ENCODE measurements at regions not wholly inside any gene's neighbourhood (a gene's known extent, or its start where the extent isn't known, plus 50 kb on each side); places are given as distances from the start of the nearest gene placed in this dataset.

DNA sequence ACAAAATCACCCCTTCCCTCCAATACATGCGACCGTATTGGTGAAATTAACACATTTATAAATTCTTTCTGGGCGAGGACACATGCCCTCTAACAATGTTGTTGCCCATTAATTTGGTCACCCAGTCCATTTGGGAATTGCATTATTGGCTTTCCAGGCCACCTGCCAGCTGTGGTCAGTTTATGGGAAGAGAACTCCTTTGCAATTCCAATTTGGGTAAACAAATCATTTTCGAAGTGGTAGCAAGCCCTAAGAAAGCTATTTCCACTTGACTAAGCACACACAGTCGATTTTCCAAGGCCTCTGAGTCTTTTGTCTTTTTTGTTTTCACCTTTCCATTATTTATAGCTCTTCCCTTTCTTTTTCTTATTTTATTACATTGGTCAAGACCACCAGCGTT is 362.3 kb upstream of the RGMA start:
- DNase-seq (ENCODE audit: extremely low read depth, low read depth) = no peak
- H3K4me3 ChIP-seq (replicated peaks; ENCODE audit: low read depth, low read length) = no peak overlapping the region
- TF ChIP-seq, protein P1, sequence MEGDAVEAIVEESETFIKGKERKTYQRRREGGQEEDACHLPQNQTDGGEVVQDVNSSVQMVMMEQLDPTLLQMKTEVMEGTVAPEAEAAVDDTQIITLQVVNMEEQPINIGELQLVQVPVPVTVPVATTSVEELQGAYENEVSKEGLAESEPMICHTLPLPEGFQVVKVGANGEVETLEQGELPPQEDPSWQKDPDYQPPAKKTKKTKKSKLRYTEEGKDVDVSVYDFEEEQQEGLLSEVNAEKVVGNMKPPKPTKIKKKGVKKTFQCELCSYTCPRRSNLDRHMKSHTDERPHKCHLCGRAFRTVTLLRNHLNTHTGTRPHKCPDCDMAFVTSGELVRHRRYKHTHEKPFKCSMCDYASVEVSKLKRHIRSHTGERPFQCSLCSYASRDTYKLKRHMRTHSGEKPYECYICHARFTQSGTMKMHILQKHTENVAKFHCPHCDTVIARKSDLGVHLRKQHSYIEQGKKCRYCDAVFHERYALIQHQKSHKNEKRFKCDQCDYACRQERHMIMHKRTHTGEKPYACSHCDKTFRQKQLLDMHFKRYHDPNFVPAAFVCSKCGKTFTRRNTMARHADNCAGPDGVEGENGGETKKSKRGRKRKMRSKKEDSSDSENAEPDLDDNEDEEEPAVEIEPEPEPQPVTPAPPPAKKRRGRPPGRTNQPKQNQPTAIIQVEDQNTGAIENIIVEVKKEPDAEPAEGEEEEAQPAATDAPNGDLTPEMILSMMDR (IDR thresholded peaks at IDR 0.05; ENCODE audit: low read depth, low read length, missing control alignments) = no peak

GRCh38 chr15:93449798-93450197 is 360.8 kb upstream of the RGMA start:
- DNase-seq (ENCODE audit: extremely low read depth, low read depth) = no peak
- TF ChIP-seq, protein P1 (IDR thresholded peaks at IDR 0.05; ENCODE audit: low read depth, low read length, missing control alignments) = no peak
- no peak overlapping the region for H3K4me3 ChIP-seq (replicated peaks; ENCODE audit: low read depth, low read length)

- TF ChIP-seq, protein P1 (IDR thresholded peaks at IDR 0.05; ENCODE audit: low read depth, low read length, missing control alignments) = no peak
- DNase-seq (ENCODE audit: extremely low read depth, low read depth) = no peak
- H3K4me3 ChIP-seq (replicated peaks; ENCODE audit: low read depth, low read length) = no peak overlapping the region
These were observed 349.3 kb upstream of the RGMA start for GRCh38 chr15:93438310-93438709.

GRCh38 chr15:93432474-93432873 is 343.5 kb upstream of the RGMA start:
- DNase-seq (ENCODE audit: extremely low read depth, low read depth) = no peak
- H3K4me3 ChIP-seq (replicated peaks; ENCODE audit: low read depth, low read length) = no peak overlapping the region
- TF ChIP-seq, protein P1 (IDR thresholded peaks at IDR 0.05; ENCODE audit: low read depth, low read length, missing control alignments) = no peak

- H3K4me3 ChIP-seq (replicated peaks; ENCODE audit: low read depth, low read length) = no peak overlapping the region
- no peak for DNase-seq (ENCODE audit: extremely low read depth, low read depth)
- TF ChIP-seq, protein P1 (IDR thresholded peaks at IDR 0.05; ENCODE audit: low read depth, low read length, missing control alignments) = no peak
These were observed 339.9 kb upstream of the RGMA start for GRCh38 chr15:93428807-93429351.

- TF ChIP-seq, protein P1 (IDR thresholded peaks at IDR 0.05; ENCODE audit: low read depth, low read length, missing control alignments) = no peak
- no peak overlapping the region for H3K4me3 ChIP-seq (replicated peaks; ENCODE audit: low read depth, low read length)
- no peak for DNase-seq (ENCODE audit: extremely low read depth, low read depth)
These were observed 339.1 kb upstream of the RGMA start for GRCh38 chr15:93428150-93428549.

- no peak for DNase-seq (ENCODE audit: extremely low read depth, low read depth)
- TF ChIP-seq, protein P1 (IDR thresholded peaks at IDR 0.05; ENCODE audit: low read depth, low read length, missing control alignments) = no peak
- H3K4me3 ChIP-seq (replicated peaks; ENCODE audit: low read depth, low read length) = no peak overlapping the region
These were observed 335.1 kb upstream of the RGMA start for GRCh38 chr15:93424131-93424530.
